Stimulated activated CD4-positive, alpha-beta T cell treated with anti-CD3 and anti-CD28 coated beads, Interleukin-15, amount 100 ng/mL, for 48 hours (primary cell): ENCODE measurements at regions not wholly inside any gene's neighbourhood (a gene's known extent, or its start where the extent isn't known, plus 50 kb on each side); places are given as distances from the start of the nearest gene placed in this dataset.

Experiments used
- DNase-seq, 2 donors: peaks; one replicate each; pipeline ENCODE4 v3.0.0-alpha.2; 2020; ENCODE audit warnings: low read depth in 2 of 2

GRCh38 chr4:108400309-108400708 lies 220.1 kb upstream of the RPL34 start:
- no peak for DNase-seq

GRCh38 chr4:108399610-108400265 lies 220.6 kb upstream of the RPL34 start:
- DNase-seq, result no peak

GRCh38 chr4:108398836-108399235 lies 221.5 kb upstream of the RPL34 start:
- DNase-seq, result no peak

- DNase-seq, result no peak
These were observed 222.1 kb upstream of the RPL34 start for GRCh38 chr4:108398316-108398715.

- DNase-seq, result no peak
These were observed 222.5 kb upstream of the RPL34 start for GRCh38 chr4:108397850-108398249.

- no peak for DNase-seq
These were observed 223.4 kb upstream of the RPL34 start for GRCh38 chr4:108396900-108397497.

GRCh38 chr4:108395786-108396185 lies 224.6 kb upstream of the RPL34 start:
- no peak for DNase-seq

GRCh38 chr4:108393890-108394472 lies 225.2 kb upstream of the LEF1 start:
- no peak for DNase-seq

GRCh38 chr4:108391701-108392455 lies 223.1 kb upstream of the LEF1 start:
- DNase-seq, result no peak

GRCh38 chr4:108385076-108385475 lies 216.3 kb upstream of the LEF1 start:
- no peak for DNase-seq

- DNase-seq, result no peak
These were observed 215.8 kb upstream of the LEF1 start for GRCh38 chr4:108384544-108384943.

- no peak for DNase-seq
These were observed 214.4 kb upstream of the LEF1 start for GRCh38 chr4:108383157-108383556.

GRCh38 chr4:108382751-108383150 lies 214.0 kb upstream of the LEF1 start:
- DNase-seq, result no peak

GRCh38 chr4:108378164-108378563 lies 209.4 kb upstream of the LEF1 start:
- DNase-seq, result no peak

- DNase-seq, result no peak
These were observed 208.3 kb upstream of the LEF1 start for GRCh38 chr4:108377021-108377420.

GRCh38 chr4:108375434-108375833 lies 206.7 kb upstream of the LEF1 start:
- no peak for DNase-seq

- DNase-seq, result no peak
These were observed 203.9 kb upstream of the LEF1 start for GRCh38 chr4:108372681-108373080.

GRCh38 chr4:108371282-108371681 lies 202.6 kb upstream of the LEF1 start:
- DNase-seq, result no peak

- DNase-seq, result no peak
These were observed 201.8 kb upstream of the LEF1 start for GRCh38 chr4:108370291-108371141.

GRCh38 chr4:108369035-108369655 lies 200.4 kb upstream of the LEF1 start:
- no peak for DNase-seq

- no peak for DNase-seq
These were observed 199.0 kb upstream of the LEF1 start for GRCh38 chr4:108367751-108368150.
